Panc1 (cell line): ENCODE measurements at regions not wholly inside any gene's neighbourhood (a gene's known extent, or its start where the extent isn't known, plus 50 kb on each side); places are given as distances from the start of the nearest gene placed in this dataset.

ENCODE experiments used
- POLR2AphosphoS5 ChIP-seq: IDR thresholded peaks from 2 replicates; pipeline ENCODE4 v1.6.1; 2012; ENCODE audit warnings: mild to moderate bottlenecking, low read depth, low read length, moderate library complexity
- REST ChIP-seq, 2 experiments: IDR thresholded peaks; 2 replicates each; pipeline ENCODE4 v1.6.1; 2011 to 2012; ENCODE audit warnings: low read depth in 2 of 2, control low read depth in 1 of 2, low read length in 1 of 2, mild to moderate bottlenecking in 1 of 2, moderate library complexity in 1 of 2; ENCODE audit not compliant: insufficient read depth in 1 of 2
- SIN3A ChIP-seq: IDR thresholded peaks from 2 replicates; pipeline ENCODE4 v1.6.1; 2012; ENCODE audit warnings: low read depth, mild to moderate bottlenecking, low read length, moderate library complexity, borderline replicate concordance; ENCODE audit not compliant: insufficient read depth
- TF ChIP-seq, protein P1 (sequence below): fragments of 450-650 bp; IDR thresholded peaks from 2 replicates; pipeline ENCODE4 v1.5.1; 2017; ENCODE audit warnings: mild to moderate bottlenecking

DNA sequence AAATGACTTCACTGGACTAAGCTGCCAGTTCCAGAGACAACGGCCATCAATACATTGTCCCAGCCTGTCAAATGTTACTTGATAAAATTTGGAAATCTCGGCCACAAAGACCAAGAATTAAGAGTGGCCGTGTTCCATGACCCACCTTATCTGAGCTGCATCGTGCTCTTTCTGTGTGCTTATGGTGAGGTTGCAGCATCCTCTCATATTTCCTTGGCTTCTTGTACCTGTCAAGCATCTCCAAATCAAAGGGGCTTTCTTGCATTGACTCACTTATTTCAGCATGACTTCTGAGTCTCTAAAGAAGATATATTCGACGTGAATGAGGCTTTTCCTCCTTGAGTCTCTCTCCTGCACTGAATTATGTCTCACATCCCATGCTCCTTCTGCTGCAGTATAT lies 421.7 kb downstream of the MCTP2 start:
- TF ChIP-seq, protein P1, sequence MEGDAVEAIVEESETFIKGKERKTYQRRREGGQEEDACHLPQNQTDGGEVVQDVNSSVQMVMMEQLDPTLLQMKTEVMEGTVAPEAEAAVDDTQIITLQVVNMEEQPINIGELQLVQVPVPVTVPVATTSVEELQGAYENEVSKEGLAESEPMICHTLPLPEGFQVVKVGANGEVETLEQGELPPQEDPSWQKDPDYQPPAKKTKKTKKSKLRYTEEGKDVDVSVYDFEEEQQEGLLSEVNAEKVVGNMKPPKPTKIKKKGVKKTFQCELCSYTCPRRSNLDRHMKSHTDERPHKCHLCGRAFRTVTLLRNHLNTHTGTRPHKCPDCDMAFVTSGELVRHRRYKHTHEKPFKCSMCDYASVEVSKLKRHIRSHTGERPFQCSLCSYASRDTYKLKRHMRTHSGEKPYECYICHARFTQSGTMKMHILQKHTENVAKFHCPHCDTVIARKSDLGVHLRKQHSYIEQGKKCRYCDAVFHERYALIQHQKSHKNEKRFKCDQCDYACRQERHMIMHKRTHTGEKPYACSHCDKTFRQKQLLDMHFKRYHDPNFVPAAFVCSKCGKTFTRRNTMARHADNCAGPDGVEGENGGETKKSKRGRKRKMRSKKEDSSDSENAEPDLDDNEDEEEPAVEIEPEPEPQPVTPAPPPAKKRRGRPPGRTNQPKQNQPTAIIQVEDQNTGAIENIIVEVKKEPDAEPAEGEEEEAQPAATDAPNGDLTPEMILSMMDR: no peak
- no peak for TF ChIP-seq SIN3A
- TF ChIP-seq REST (IDR thresholded peaks at IDR 0.05; ENCODE audit: insufficient read depth in 1 of 2, low read depth in 2 of 2, low read length in 1 of 2): no peak
- TF ChIP-seq POLR2AphosphoS5: no peak
